CD14-positive monocyte (primary cell): ENCODE measurements at regions not wholly inside any gene's neighbourhood (a gene's known extent, or its start where the extent isn't known, plus 50 kb on each side); places are given as distances from the start of the nearest gene placed in this dataset.

Experiments
- DNase-seq, 3 donors: peaks; one replicate each; pipeline ENCODE4 v3.0.0-alpha.2; 2011 to 2022
- H2AFZ ChIP-seq: 2 replicates; pipeline ENCODE4 v1.6.0; 2012; ENCODE audit warnings: mild to moderate bottlenecking, low read depth, low read length, inconsistent platforms; ENCODE audit not compliant: insufficient read depth, poor library complexity, severe bottlenecking
- H3K27ac ChIP-seq, 2 donors: 1 replicate in 1 of 2; 2 replicates in 1 of 2; pipeline ENCODE4 v1.5.1; 2012 to 2013; ENCODE audit warnings: low read length in 2 of 2, control low read depth in 1 of 2, inconsistent platforms in 1 of 2, low read depth in 1 of 2, mild to moderate bottlenecking in 1 of 2
- H3K27me3 ChIP-seq, 2 donors: one replicate each; pipeline versions ENCODE4 v1.6.0 to v1.6.1; 2011 to 2013; ENCODE audit warnings: low read length in 2 of 2; ENCODE audit not compliant: control insufficient read depth in 2 of 2, insufficient read depth in 2 of 2
- H3K36me3 ChIP-seq, 2 donors: replicated peaks in 1 of 2; 1 replicate in 1 of 2; 2 replicates in 1 of 2; pipeline versions ENCODE4 v1.5.1 to v1.6.1; 2012 to 2013; ENCODE audit warnings: low read length in 2 of 2, control low read depth in 1 of 2, inconsistent platforms in 1 of 2, mild to moderate bottlenecking in 1 of 2; ENCODE audit not compliant: insufficient read depth in 2 of 2, control insufficient read depth in 1 of 2
- H3K4me1 ChIP-seq, 2 donors: 1 replicate in 1 of 2; 2 replicates in 1 of 2; pipeline versions ENCODE4 v1.5.1 to v1.6.1; 2012 to 2013; ENCODE audit warnings: low read length in 2 of 2, control low read depth in 1 of 2, inconsistent platforms in 1 of 2, mild to moderate bottlenecking in 1 of 2, moderate library complexity in 1 of 2; ENCODE audit not compliant: insufficient read depth in 2 of 2, control insufficient read depth in 1 of 2
- H3K4me2 ChIP-seq: replicated peaks from 2 replicates; pipeline ENCODE3; 2012; ENCODE audit warnings: low read length, moderate library complexity, mild to moderate bottlenecking; ENCODE audit not compliant: poor library complexity, severe bottlenecking; ENCODE audit errors: extremely low read depth
- H3K4me3 ChIP-seq, 3 experiments: fragments of 200-600 bp in 1 of 3; sonication (generic) in 1 of 3; replicated peaks in 1 of 3; 1 replicate in 2 of 3; 2 replicates in 1 of 3; pipeline ENCODE4 v1.5.1; 2011 to 2013; ENCODE audit warnings: low read length in 3 of 3, mild to moderate bottlenecking in 3 of 3, control low read depth in 2 of 3, low read depth in 2 of 3, inconsistent platforms in 1 of 3, moderate library complexity in 1 of 3
- H3K79me2 ChIP-seq: 2 replicates; pipeline ENCODE4 v1.6.0; 2012; ENCODE audit warnings: mild to moderate bottlenecking, control low read depth, inconsistent platforms, low read length, moderate library complexity; ENCODE audit not compliant: insufficient read depth
- H3K9ac ChIP-seq: 2 replicates; pipeline ENCODE4 v1.6.0; 2017; ENCODE audit warnings: low read length, mild to moderate bottlenecking; ENCODE audit not compliant: insufficient read depth, poor library complexity, severe bottlenecking
- H3K9me3 ChIP-seq, 2 donors: replicated peaks in 1 of 2; 1 replicate in 1 of 2; 2 replicates in 1 of 2; pipeline versions ENCODE4 v1.5.1 to v1.6.1; 2012 to 2013; ENCODE audit warnings: low read length in 2 of 2, control low read depth in 1 of 2; ENCODE audit not compliant: control insufficient read depth in 1 of 2, insufficient read depth in 1 of 2
- H4K20me1 ChIP-seq: 2 replicates; pipeline ENCODE4 v1.6.0; 2012; ENCODE audit warnings: mild to moderate bottlenecking, low read length, control low read depth, moderate library complexity; ENCODE audit not compliant: insufficient read depth
- H3K27ac Mint-ChIP-seq, 7 donors: one replicate each; pipeline ENCODE4 v1.8.0; 2020; ENCODE audit warnings: mild to moderate bottlenecking in 7 of 7, mixed read lengths in 7 of 7, moderate library complexity in 6 of 7, inconsistent platforms in 2 of 7
- H3K27me3 Mint-ChIP-seq, 3 donors: one replicate each; pipeline ENCODE4 v1.8.0; 2021 to 2022; ENCODE audit warnings: low read depth in 3 of 3, mild to moderate bottlenecking in 3 of 3, mixed read lengths in 3 of 3, moderate library complexity in 3 of 3, inconsistent platforms in 1 of 3
- H3K36me3 Mint-ChIP-seq, 2 donors: one replicate each; pipeline ENCODE4 v1.8.0; 2020; ENCODE audit warnings: mixed read lengths in 2 of 2, inconsistent platforms in 1 of 2, mild to moderate bottlenecking in 1 of 2
- H3K4me1 Mint-ChIP-seq: one replicate; pipeline ENCODE4 v1.8.0; 2020; ENCODE audit warnings: mild to moderate bottlenecking, mixed read lengths
- H3K4me3 Mint-ChIP-seq, 2 donors: one replicate each; pipeline ENCODE4 v1.8.0; 2020; ENCODE audit warnings: mild to moderate bottlenecking in 2 of 2, mixed read lengths in 2 of 2, moderate library complexity in 1 of 2
- H3K9me3 Mint-ChIP-seq, 7 donors: one replicate each; pipeline ENCODE4 v1.8.0; 2020 to 2022; ENCODE audit warnings: mixed read lengths in 7 of 7, mild to moderate bottlenecking in 6 of 7, moderate library complexity in 6 of 7, inconsistent platforms in 2 of 7
- WGBS: methylation state at CpG from one replicate; pipeline ENCODE4 v1.1.5; 2013; ENCODE audit warnings: missing lambda C conversion rate; ENCODE audit not compliant: insufficient coverage; 5-methylcytosine and 5-hydroxymethylcytosine counted together
- intact Hi-C, 2 donors: fragments of 100-400 bp; cut with micrococcal nuclease; formaldehyde crosslinking; loops; one replicate each; pipeline versions ENCODE4 v1.15.0 to v1.15.1; 2023
- TF ChIP-seq, protein P1 (sequence below): fragments of 200-600 bp; IDR thresholded peaks from one replicate; pipeline ENCODE4 v1.8.0; 2022; ENCODE audit warnings: antibody characterized with exemption, mild to moderate bottlenecking

DNA sequence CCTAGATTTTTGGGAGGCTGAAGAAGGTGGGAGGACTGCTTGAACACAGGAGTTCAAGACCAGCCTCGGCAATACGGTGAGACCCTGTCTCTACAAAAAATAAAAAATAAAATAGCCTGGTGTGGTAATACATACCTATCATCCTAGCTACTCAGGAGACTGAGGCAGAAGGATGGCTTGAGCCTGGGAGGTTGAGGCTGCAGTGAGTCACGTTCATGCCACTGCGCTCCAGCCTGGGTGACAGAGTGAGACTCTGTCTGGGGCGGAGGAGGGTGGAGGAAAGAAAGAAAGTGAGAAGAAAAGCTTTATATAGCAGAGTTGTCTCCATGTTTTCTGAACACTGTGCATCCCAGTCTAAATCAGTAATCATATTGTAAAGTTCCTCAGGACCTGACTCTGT lies 301.4 kb upstream of the CNTN6 start:
- Histone ChIP-seq H3K4me2 (no peak overlapping the region), H3K9ac (no peak overlapping the region), H3K4me3 (no peak overlapping the region), H4K20me1 (no peaks in the 10 kb centered on the region), H3K9me3 (peaks cover 12 to 27% of the 10 kb centered on the region in 2 donors), H3K27ac (no peak overlapping the region), H2AFZ (no peak overlapping the region), H3K79me2 (no peaks in the 10 kb centered on the region), H3K4me1 (no peaks in the 10 kb centered on the region), H3K27me3 (no peaks in the 10 kb centered on the region), H3K36me3 (no peaks in the 10 kb centered on the region)
- no peak for DNase-seq
- intact Hi-C loops, result no loop called here
- TF ChIP-seq, protein P1, sequence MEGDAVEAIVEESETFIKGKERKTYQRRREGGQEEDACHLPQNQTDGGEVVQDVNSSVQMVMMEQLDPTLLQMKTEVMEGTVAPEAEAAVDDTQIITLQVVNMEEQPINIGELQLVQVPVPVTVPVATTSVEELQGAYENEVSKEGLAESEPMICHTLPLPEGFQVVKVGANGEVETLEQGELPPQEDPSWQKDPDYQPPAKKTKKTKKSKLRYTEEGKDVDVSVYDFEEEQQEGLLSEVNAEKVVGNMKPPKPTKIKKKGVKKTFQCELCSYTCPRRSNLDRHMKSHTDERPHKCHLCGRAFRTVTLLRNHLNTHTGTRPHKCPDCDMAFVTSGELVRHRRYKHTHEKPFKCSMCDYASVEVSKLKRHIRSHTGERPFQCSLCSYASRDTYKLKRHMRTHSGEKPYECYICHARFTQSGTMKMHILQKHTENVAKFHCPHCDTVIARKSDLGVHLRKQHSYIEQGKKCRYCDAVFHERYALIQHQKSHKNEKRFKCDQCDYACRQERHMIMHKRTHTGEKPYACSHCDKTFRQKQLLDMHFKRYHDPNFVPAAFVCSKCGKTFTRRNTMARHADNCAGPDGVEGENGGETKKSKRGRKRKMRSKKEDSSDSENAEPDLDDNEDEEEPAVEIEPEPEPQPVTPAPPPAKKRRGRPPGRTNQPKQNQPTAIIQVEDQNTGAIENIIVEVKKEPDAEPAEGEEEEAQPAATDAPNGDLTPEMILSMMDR, result no peak
- H3K27me3 Mint-ChIP-seq, result no peaks in the 10 kb centered on the region
- no peak overlapping the region for H3K27ac Mint-ChIP-seq
- no peak overlapping the region for H3K4me3 Mint-ChIP-seq
- WGBS, result no CpG with 5 or more reads among the region's 5 CpGs
- H3K9me3 Mint-ChIP-seq, result peaks cover 2 to 17% (median 4%) of the 10 kb centered on the region in 7 donors
- no peaks in the 10 kb centered on the region for H3K4me1 Mint-ChIP-seq
- no peaks in the 10 kb centered on the region for H3K36me3 Mint-ChIP-seq

DNA sequence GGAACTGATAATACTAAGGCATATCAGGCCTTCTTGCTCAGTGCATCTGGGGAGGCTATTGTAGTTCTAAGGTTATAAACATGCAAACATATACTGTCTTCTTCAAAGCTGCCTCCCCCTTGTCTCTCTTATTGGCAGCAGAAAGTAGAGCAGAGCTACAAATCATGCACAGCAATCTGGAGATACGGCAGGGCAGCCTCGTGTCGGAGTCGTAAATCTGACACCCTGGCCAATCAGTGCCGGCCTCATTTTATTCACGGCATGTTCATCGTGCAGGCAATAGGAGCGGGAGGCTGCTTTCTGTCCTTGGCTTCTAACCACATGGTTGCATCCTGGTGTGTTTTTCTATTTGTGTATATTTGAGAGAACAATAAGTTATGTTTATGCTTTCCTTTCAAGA lies 300.2 kb upstream of the CNTN6 start:
- H2AFZ ChIP-seq, result no peak overlapping the region

More for the DNA sequence above, 300.2 kb upstream of the CNTN6 start:
- DNase-seq, result no peak
- Histone ChIP-seq H3K27me3 (no peaks in the 10 kb centered on the region), H3K9ac (no peak overlapping the region), H4K20me1 (no peaks in the 10 kb centered on the region), H3K4me1 (no peaks in the 10 kb centered on the region), H3K27ac (no peak overlapping the region), H3K4me3 (no peak overlapping the region), H3K79me2 (no peaks in the 10 kb centered on the region), H3K9me3 (peaks cover 11 to 20% of the 10 kb centered on the region in 2 donors), H3K4me2 (no peak overlapping the region), H3K36me3 (no peaks in the 10 kb centered on the region)
- H3K27me3 Mint-ChIP-seq, result no peaks in the 10 kb centered on the region
- no peaks in the 10 kb centered on the region for H3K4me1 Mint-ChIP-seq
- TF ChIP-seq, protein P1, result no peak
- H3K9me3 Mint-ChIP-seq, result peaks cover 2 to 17% (median 4%) of the 10 kb centered on the region in 7 donors
- intact Hi-C loops, result no loop called here
- H3K36me3 Mint-ChIP-seq, result no peaks in the 10 kb centered on the region
- no peak overlapping the region for H3K4me3 Mint-ChIP-seq
- H3K27ac Mint-ChIP-seq, result no peak overlapping the region
- WGBS, result 90% methylated on average over 8 of the region's 8 CpGs
